GM23338 (cell line): ENCODE measurements at regions not wholly inside any gene's neighbourhood (a gene's known extent, or its start where the extent isn't known, plus 50 kb on each side); places are given as distances from the start of the nearest gene placed in this dataset.

ENCODE experiments used
- ATAC-seq: fragments of 200-7000 bp; cut with Tn5 transposase; 3 replicates; pipeline ENCODE4 v1.9.1; 2020
- DNase-seq: peaks from one replicate; pipeline ENCODE4 v3.0.0-alpha.2; 2015; ENCODE audit warnings: low spot score
- H2AFZ ChIP-seq: fragments of 200-600 bp; sonication (generic); 2 replicates; pipeline ENCODE4 v1.8.0; 2016; ENCODE audit warnings: antibody characterized with exemption, mild to moderate bottlenecking, moderate library complexity
- H3F3A ChIP-seq: fragments of 200-600 bp; sonication (generic); replicated peaks from 2 replicates; pipeline ENCODE4 v1.8.0; 2017; ENCODE audit warnings: antibody characterized with exemption, mixed run types, low read depth
- H3K27ac ChIP-seq: fragments of 200-600 bp; sonication (generic); 2 replicates; pipeline ENCODE4 v1.6.1; 2016; ENCODE audit warnings: low read depth
- H3K27me3 ChIP-seq: fragments of 200-600 bp; sonication (generic); 2 replicates; pipeline ENCODE4 v1.8.0; 2016; ENCODE audit warnings: mild to moderate bottlenecking, mixed run types, moderate library complexity; ENCODE audit not compliant: insufficient read depth
- H3K36me3 ChIP-seq: fragments of 200-600 bp; sonication (generic); 2 replicates; pipeline ENCODE4 v1.8.0; 2016; ENCODE audit warnings: mild to moderate bottlenecking; ENCODE audit not compliant: insufficient read depth
- H3K4me1 ChIP-seq: fragments of 200-600 bp; sonication (generic); 2 replicates; pipeline ENCODE4 v1.8.0; 2016; ENCODE audit warnings: mild to moderate bottlenecking, moderate library complexity; ENCODE audit not compliant: insufficient read depth
- H3K4me2 ChIP-seq: fragments of 200-600 bp; sonication (generic); 2 replicates; pipeline ENCODE4 v1.7.1; 2017; ENCODE audit warnings: mixed run types
- H3K4me3 ChIP-seq: fragments of 200-600 bp; sonication (generic); 2 replicates; pipeline ENCODE4 v1.6.1; 2016; ENCODE audit warnings: mixed run types
- H3K79me2 ChIP-seq: fragments of 200-600 bp; sonication (generic); replicated peaks from 2 replicates; pipeline ENCODE4 v1.8.0; 2017; ENCODE audit warnings: mild to moderate bottlenecking; ENCODE audit not compliant: insufficient read depth
- H3K9me2 ChIP-seq: fragments of 200-600 bp; sonication (generic); 2 replicates; pipeline ENCODE4 v1.8.0; 2017; ENCODE audit not compliant: insufficient read depth
- H4K20me1 ChIP-seq: fragments of 200-600 bp; sonication (generic); replicated peaks from 2 replicates; pipeline ENCODE4 v1.8.0; 2017; ENCODE audit warnings: mild to moderate bottlenecking; ENCODE audit not compliant: insufficient read depth
- H3K27ac Mint-ChIP-seq: 2 replicates; pipeline ENCODE4 v1.8.0; 2020; ENCODE audit warnings: inconsistent platforms, mild to moderate bottlenecking, moderate library complexity, mixed read lengths
- H3K27me3 Mint-ChIP-seq: 3 replicates; pipeline ENCODE4 v1.8.0; 2022; ENCODE audit warnings: low read depth, mild to moderate bottlenecking, moderate library complexity, mixed read lengths, inconsistent platforms; ENCODE audit not compliant: insufficient read depth, poor library complexity
- H3K36me3 Mint-ChIP-seq: 3 replicates; pipeline ENCODE4 v1.8.0; 2021; ENCODE audit warnings: low read depth, mild to moderate bottlenecking, inconsistent platforms, moderate library complexity, mixed read lengths
- H3K4me1 Mint-ChIP-seq: 3 replicates; pipeline ENCODE4 v1.8.0; 2020; ENCODE audit warnings: mild to moderate bottlenecking, inconsistent platforms, mixed read lengths
- H3K4me3 Mint-ChIP-seq: 3 replicates; pipeline ENCODE4 v1.8.0; 2021; ENCODE audit warnings: moderate library complexity, mild to moderate bottlenecking, inconsistent platforms, mixed read lengths
- H3K9me3 Mint-ChIP-seq: 3 replicates; pipeline ENCODE4 v1.8.0; 2020; ENCODE audit warnings: moderate library complexity, mild to moderate bottlenecking, inconsistent platforms, mixed read lengths
- CREB1 ChIP-seq: fragments of 250-450 bp; sonication (Bioruptor Pico); IDR thresholded peaks from 2 replicates; pipeline ENCODE4 v1.5.0; 2020; ENCODE audit warnings: low read depth, mild to moderate bottlenecking, moderate library complexity
- CTCF ChIP-seq, 2 experiments: fragments of 200-600 bp in 1 of 2; sonication (generic) in 1 of 2; conservative IDR thresholded peaks; 2 replicates each; pipeline versions ENCODE4 v1.5.1 to v1.6.1; 2016 to 2017; ENCODE audit warnings: antibody characterized with exemption in 2 of 2, low read depth in 2 of 2, mild to moderate bottlenecking in 2 of 2, moderate library complexity in 1 of 2
- ETS1 ChIP-seq: IDR thresholded peaks from 2 replicates; pipeline ENCODE4 v1.6.1; 2016; ENCODE audit warnings: antibody characterized with exemption
- EZH2 ChIP-seq: fragments of 200-600 bp; sonication (generic); IDR thresholded peaks from one replicate; pipeline ENCODE4 v1.8.0; 2017; ENCODE audit warnings: antibody characterized with exemption, mild to moderate bottlenecking, low read depth; ENCODE audit not compliant: unreplicated experiment
- EZH2phosphoT487 ChIP-seq: fragments of 200-600 bp; sonication (generic); IDR thresholded peaks from one replicate; pipeline ENCODE4 v1.8.1; 2018; ENCODE audit warnings: antibody characterized with exemption; ENCODE audit not compliant: unreplicated experiment
- JUNB ChIP-seq: IDR thresholded peaks from one replicate; pipeline ENCODE4 v1.6.1; 2016; ENCODE audit warnings: antibody characterized with exemption; ENCODE audit not compliant: unreplicated experiment
- NANOG ChIP-seq: IDR thresholded peaks from 2 replicates; pipeline ENCODE4 v1.6.1; 2016; ENCODE audit warnings: antibody characterized with exemption, borderline replicate concordance
- POLR2AphosphoS5 ChIP-seq: IDR thresholded peaks from 2 replicates; pipeline ENCODE4 v1.6.1; 2016; ENCODE audit warnings: antibody characterized with exemption, low read depth
- REST ChIP-seq: IDR thresholded peaks from one replicate; pipeline ENCODE4 v1.6.1; 2018; ENCODE audit warnings: antibody characterized with exemption; ENCODE audit not compliant: unreplicated experiment
- ZNF114 ChIP-seq: fragments of 250-450 bp; sonication (Bioruptor Pico); IDR thresholded peaks from 2 replicates; pipeline ENCODE4 v1.5.0; 2020; ENCODE audit warnings: mild to moderate bottlenecking, moderate library complexity
- ZNF331 ChIP-seq: fragments of 250-450 bp; sonication (Bioruptor Pico); IDR thresholded peaks from 2 replicates; pipeline ENCODE4 v1.5.0; 2020; ENCODE audit warnings: low read depth, mild to moderate bottlenecking, moderate library complexity

GRCh38 chr10:80971461-80971860, 433.8 kb downstream of the SH2D4B start (continued):
- TF ChIP-seq REST = no peak
- no peak for TF ChIP-seq CTCF (conservative IDR thresholded peaks at IDR 0.05; ENCODE audit: low read depth in 2 of 2)
- TF ChIP-seq JUNB = no peak

- H3K27me3 ChIP-seq = no peaks in the 10 kb centered on the region
- no peak overlapping the region for H3K4me3 ChIP-seq
- no peaks in the 10 kb centered on the region for H3K36me3 Mint-ChIP-seq
- H3K79me2 ChIP-seq = no peaks in the 10 kb centered on the region
- DNase-seq (no peak), ATAC-seq (no peak)
- no peak overlapping the region for H3K4me2 ChIP-seq
- H3K9me2 ChIP-seq = peaks cover 4% of the 10 kb centered on the region; the same call in 1 of the 2 replicates
- H3K9me3 Mint-ChIP-seq = no peaks in the 10 kb centered on the region
- no peak overlapping the region for H3K27ac Mint-ChIP-seq
- no peaks in the 10 kb centered on the region for H3K4me1 ChIP-seq
- H3K27ac ChIP-seq = no peak overlapping the region
- H3K36me3 ChIP-seq = no peaks in the 10 kb centered on the region
- H3K4me1 Mint-ChIP-seq = no peaks in the 10 kb centered on the region
- H3K4me3 Mint-ChIP-seq = no peak overlapping the region
- no peaks in the 10 kb centered on the region for H3K27me3 Mint-ChIP-seq
- no peak overlapping the region for H2AFZ ChIP-seq
- H3F3A ChIP-seq = no peaks in the 10 kb centered on the region
- H4K20me1 ChIP-seq = no peaks in the 10 kb centered on the region
- no peak for TF ChIP-seq REST
- no peak for TF ChIP-seq EZH2
- no peak for TF ChIP-seq ETS1
- TF ChIP-seq ZNF331 = no peak
- no peak for TF ChIP-seq JUNB
- no peak for TF ChIP-seq CTCF (conservative IDR thresholded peaks at IDR 0.05; ENCODE audit: low read depth in 2 of 2)
- no peak for TF ChIP-seq CREB1 (CRISPR knock-in tag)
- no peak for TF ChIP-seq NANOG
- TF ChIP-seq POLR2AphosphoS5 = no peak
- TF ChIP-seq EZH2phosphoT487 = no peak
- TF ChIP-seq ZNF114 = no peak
Observed at GRCh38 chr10:80976658-80977057, 439.0 kb downstream of the SH2D4B start.
